Fibroblast of pulmonary artery (primary cell): ENCODE measurements at regions not wholly inside any gene's neighbourhood (a gene's known extent, or its start where the extent isn't known, plus 50 kb on each side); places are given as distances from the start of the nearest gene placed in this dataset.

Experiments
- DNase-seq: peaks from one replicate; pipeline ENCODE4 v3.0.0-alpha.2; 2010; ENCODE audit warnings: low read depth
- H3K4me3 ChIP-seq: replicated peaks from 2 replicates; pipeline ENCODE4 v1.5.1; 2011; ENCODE audit warnings: low read depth, mild to moderate bottlenecking, control low read depth, low read length, moderate library complexity
- TF ChIP-seq, protein P1 (sequence below): IDR thresholded peaks from 2 replicates; pipeline ENCODE4 v1.5.1; 2011; ENCODE audit warnings: mild to moderate bottlenecking, control low read depth, low read length, inconsistent platforms; ENCODE audit errors: missing control alignments

DNA sequence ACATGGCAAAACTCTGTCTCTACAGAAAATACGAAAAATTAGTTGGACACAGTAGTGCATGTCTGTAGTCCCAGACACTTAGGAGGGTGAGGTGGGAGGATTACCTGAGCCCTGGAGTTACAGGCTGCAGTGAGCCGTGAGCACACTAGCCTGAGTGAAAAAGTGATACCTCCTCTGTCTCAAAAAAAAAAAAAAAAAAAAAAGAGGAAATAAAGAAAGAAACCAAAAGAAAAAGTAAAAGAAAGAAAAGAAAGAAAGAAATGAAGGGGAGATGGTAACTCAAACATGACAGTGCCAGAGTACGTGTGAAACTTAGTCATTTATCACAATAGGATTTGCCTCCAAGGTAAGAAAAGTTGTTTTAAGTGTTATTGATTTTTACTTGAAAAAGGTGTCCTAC is 407.0 kb upstream of the MGAT4C start:
- H3K4me3 ChIP-seq = no peak overlapping the region
- DNase-seq = no peak
- TF ChIP-seq, protein P1, sequence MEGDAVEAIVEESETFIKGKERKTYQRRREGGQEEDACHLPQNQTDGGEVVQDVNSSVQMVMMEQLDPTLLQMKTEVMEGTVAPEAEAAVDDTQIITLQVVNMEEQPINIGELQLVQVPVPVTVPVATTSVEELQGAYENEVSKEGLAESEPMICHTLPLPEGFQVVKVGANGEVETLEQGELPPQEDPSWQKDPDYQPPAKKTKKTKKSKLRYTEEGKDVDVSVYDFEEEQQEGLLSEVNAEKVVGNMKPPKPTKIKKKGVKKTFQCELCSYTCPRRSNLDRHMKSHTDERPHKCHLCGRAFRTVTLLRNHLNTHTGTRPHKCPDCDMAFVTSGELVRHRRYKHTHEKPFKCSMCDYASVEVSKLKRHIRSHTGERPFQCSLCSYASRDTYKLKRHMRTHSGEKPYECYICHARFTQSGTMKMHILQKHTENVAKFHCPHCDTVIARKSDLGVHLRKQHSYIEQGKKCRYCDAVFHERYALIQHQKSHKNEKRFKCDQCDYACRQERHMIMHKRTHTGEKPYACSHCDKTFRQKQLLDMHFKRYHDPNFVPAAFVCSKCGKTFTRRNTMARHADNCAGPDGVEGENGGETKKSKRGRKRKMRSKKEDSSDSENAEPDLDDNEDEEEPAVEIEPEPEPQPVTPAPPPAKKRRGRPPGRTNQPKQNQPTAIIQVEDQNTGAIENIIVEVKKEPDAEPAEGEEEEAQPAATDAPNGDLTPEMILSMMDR = no peak

DNA sequence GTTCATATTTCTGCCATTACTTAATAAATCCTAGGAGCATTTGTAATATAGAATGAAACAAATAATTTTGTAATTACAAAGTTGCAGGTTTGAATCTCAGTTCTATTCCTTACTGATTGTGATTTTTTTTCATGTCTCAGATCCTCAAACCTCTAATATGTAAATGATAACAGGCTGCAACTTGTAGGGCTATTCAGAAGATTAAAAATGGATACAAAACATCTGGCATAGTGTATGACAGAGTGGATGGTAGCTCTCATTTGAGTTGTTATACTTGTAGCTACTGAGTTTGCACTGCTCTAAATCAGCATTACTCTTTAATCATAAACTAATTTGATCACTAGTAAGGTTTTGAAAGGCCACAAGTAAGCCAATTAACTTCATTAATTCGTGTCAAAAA is 406.3 kb upstream of the MGAT4C start:
- TF ChIP-seq, protein P1 = no peak
- no peak overlapping the region for H3K4me3 ChIP-seq
- DNase-seq = no peak

DNA sequence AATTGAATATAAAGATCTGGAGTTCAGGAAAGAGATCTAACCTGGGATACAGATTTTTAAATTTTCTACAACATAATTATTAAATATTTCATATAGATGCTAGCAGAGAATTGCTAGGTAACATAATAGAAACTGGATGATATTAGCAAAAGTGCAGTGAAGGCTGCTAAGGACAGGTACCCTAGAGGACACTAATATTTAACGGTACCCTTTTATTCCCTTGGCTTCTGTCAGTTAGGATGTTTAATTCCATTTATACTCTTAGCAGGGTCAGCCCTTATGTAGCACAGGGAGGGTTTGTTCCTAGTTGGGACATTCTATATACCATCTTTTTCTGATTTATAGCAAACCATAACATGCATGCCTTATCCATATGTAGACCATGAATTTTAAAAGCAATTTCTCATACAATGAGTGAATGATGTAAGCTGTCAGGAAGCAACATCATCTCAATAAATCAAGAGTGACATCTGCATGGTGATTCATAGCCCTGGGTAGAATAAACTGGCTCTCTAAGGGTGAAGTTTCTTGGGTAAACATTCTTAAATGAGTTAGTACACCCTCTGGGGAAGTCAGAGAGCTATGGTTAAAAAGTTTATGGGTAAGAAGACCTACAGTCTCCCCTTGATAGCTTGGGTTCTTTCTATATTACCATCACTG is 404.4 kb upstream of the MGAT4C start:
- TF ChIP-seq, protein P1 = no peak
- peak; percentile 49 for DNase-seq

DNA sequence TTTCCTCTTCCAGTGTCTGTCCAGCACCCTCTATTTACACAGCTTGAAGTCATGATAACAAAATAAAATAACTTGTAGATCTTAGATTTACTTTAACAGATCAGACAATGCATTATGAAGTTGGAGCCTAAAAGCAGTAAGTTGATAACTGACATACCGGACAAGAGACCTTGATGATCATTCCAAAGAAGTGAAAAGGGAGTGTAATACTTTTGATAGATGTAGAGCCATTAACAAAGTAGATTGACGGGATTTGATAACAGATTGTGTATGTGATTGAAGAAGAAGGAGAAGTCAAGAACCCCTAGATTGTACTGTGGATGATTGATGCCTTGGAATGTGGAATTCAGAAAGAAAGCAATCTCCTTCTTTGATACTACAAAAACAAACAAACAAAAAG is 403.8 kb upstream of the MGAT4C start:
- TF ChIP-seq, protein P1 = no peak
- no peak for DNase-seq
- no peak overlapping the region for H3K4me3 ChIP-seq

More for the DNA sequence above, 404.4 kb upstream of the MGAT4C start:
- H3K4me3 ChIP-seq = no peak overlapping the region

DNA sequence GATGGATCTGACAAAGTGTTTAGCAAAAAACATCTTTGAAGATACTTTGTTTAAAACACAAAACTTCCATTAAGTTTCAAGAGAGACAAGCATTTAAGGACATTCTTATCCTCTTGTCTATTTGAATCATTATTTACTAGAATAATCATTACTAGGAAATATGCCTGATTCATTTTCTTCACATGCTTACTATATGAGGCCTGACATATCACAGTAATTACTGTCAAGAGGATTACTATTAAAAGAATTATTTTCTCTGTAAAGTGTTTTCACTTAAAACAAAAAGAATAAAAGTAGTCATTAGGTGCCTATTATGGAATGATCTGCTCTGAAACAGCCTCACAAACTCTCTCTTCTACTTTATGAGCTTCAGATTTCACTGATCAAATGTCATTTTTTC is 402.1 kb upstream of the MGAT4C start:
- no peak overlapping the region for H3K4me3 ChIP-seq
- TF ChIP-seq, protein P1 = no peak
- no peak for DNase-seq

DNA sequence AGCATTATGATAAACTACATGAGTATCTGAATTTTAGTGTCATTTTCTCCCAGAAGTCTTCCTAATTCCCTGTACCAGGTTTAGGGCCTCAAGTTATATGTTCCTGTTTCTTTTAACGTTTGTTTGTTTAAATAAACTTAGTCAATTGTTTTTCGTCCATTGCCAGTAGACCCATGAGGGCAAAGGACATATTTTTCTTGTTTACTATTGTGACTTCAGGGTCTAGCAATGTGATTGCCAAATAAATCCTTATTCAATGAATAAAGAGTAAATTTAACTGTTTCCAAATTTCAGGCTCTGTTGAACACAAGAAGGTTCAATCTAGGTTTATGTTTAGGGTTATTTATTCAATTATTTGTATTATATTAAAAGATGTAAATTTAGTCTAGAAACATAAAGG is 391.6 kb upstream of the MGAT4C start:
- TF ChIP-seq, protein P1 = no peak

More for the DNA sequence above, 391.6 kb upstream of the MGAT4C start:
- no peak for DNase-seq
- no peak overlapping the region for H3K4me3 ChIP-seq
